GM23338 (cell line): ENCODE measurements at regions not wholly inside any gene's neighbourhood (a gene's known extent, or its start where the extent isn't known, plus 50 kb on each side); places are given as distances from the start of the nearest gene placed in this dataset.

Source experiments
- ATAC-seq: fragments of 200-7000 bp; cut with Tn5 transposase; 3 replicates; pipeline ENCODE4 v1.9.1; 2020
- DNase-seq: peaks from one replicate; pipeline ENCODE4 v3.0.0-alpha.2; 2015; ENCODE audit warnings: low spot score
- H2AFZ ChIP-seq: fragments of 200-600 bp; sonication (generic); 2 replicates; pipeline ENCODE4 v1.8.0; 2016; ENCODE audit warnings: antibody characterized with exemption, mild to moderate bottlenecking, moderate library complexity
- H3F3A ChIP-seq: fragments of 200-600 bp; sonication (generic); replicated peaks from 2 replicates; pipeline ENCODE4 v1.8.0; 2017; ENCODE audit warnings: antibody characterized with exemption, mixed run types, low read depth
- H3K27ac ChIP-seq: fragments of 200-600 bp; sonication (generic); 2 replicates; pipeline ENCODE4 v1.6.1; 2016; ENCODE audit warnings: low read depth
- H3K27me3 ChIP-seq: fragments of 200-600 bp; sonication (generic); 2 replicates; pipeline ENCODE4 v1.8.0; 2016; ENCODE audit warnings: mild to moderate bottlenecking, mixed run types, moderate library complexity; ENCODE audit not compliant: insufficient read depth
- H3K36me3 ChIP-seq: fragments of 200-600 bp; sonication (generic); 2 replicates; pipeline ENCODE4 v1.8.0; 2016; ENCODE audit warnings: mild to moderate bottlenecking; ENCODE audit not compliant: insufficient read depth
- H3K4me1 ChIP-seq: fragments of 200-600 bp; sonication (generic); 2 replicates; pipeline ENCODE4 v1.8.0; 2016; ENCODE audit warnings: mild to moderate bottlenecking, moderate library complexity; ENCODE audit not compliant: insufficient read depth
- H3K4me2 ChIP-seq: fragments of 200-600 bp; sonication (generic); 2 replicates; pipeline ENCODE4 v1.7.1; 2017; ENCODE audit warnings: mixed run types
- H3K4me3 ChIP-seq: fragments of 200-600 bp; sonication (generic); 2 replicates; pipeline ENCODE4 v1.6.1; 2016; ENCODE audit warnings: mixed run types
- H3K79me2 ChIP-seq: fragments of 200-600 bp; sonication (generic); replicated peaks from 2 replicates; pipeline ENCODE4 v1.8.0; 2017; ENCODE audit warnings: mild to moderate bottlenecking; ENCODE audit not compliant: insufficient read depth
- H3K9me2 ChIP-seq: fragments of 200-600 bp; sonication (generic); 2 replicates; pipeline ENCODE4 v1.8.0; 2017; ENCODE audit not compliant: insufficient read depth
- H4K20me1 ChIP-seq: fragments of 200-600 bp; sonication (generic); replicated peaks from 2 replicates; pipeline ENCODE4 v1.8.0; 2017; ENCODE audit warnings: mild to moderate bottlenecking; ENCODE audit not compliant: insufficient read depth
- H3K27ac Mint-ChIP-seq: 2 replicates; pipeline ENCODE4 v1.8.0; 2020; ENCODE audit warnings: inconsistent platforms, mild to moderate bottlenecking, moderate library complexity, mixed read lengths
- H3K27me3 Mint-ChIP-seq: 3 replicates; pipeline ENCODE4 v1.8.0; 2022; ENCODE audit warnings: low read depth, mild to moderate bottlenecking, moderate library complexity, mixed read lengths, inconsistent platforms; ENCODE audit not compliant: insufficient read depth, poor library complexity
- H3K36me3 Mint-ChIP-seq: 3 replicates; pipeline ENCODE4 v1.8.0; 2021; ENCODE audit warnings: low read depth, mild to moderate bottlenecking, inconsistent platforms, moderate library complexity, mixed read lengths
- H3K4me1 Mint-ChIP-seq: 3 replicates; pipeline ENCODE4 v1.8.0; 2020; ENCODE audit warnings: mild to moderate bottlenecking, inconsistent platforms, mixed read lengths
- H3K4me3 Mint-ChIP-seq: 3 replicates; pipeline ENCODE4 v1.8.0; 2021; ENCODE audit warnings: moderate library complexity, mild to moderate bottlenecking, inconsistent platforms, mixed read lengths
- H3K9me3 Mint-ChIP-seq: 3 replicates; pipeline ENCODE4 v1.8.0; 2020; ENCODE audit warnings: moderate library complexity, mild to moderate bottlenecking, inconsistent platforms, mixed read lengths
- CREB1 ChIP-seq: fragments of 250-450 bp; sonication (Bioruptor Pico); IDR thresholded peaks from 2 replicates; pipeline ENCODE4 v1.5.0; 2020; ENCODE audit warnings: low read depth, mild to moderate bottlenecking, moderate library complexity
- EZH2phosphoT487 ChIP-seq: fragments of 200-600 bp; sonication (generic); IDR thresholded peaks from one replicate; pipeline ENCODE4 v1.8.1; 2018; ENCODE audit warnings: antibody characterized with exemption; ENCODE audit not compliant: unreplicated experiment
- POLR2AphosphoS5 ChIP-seq: IDR thresholded peaks from 2 replicates; pipeline ENCODE4 v1.6.1; 2016; ENCODE audit warnings: antibody characterized with exemption, low read depth
- TF ChIP-seq, protein P1 (sequence below): IDR thresholded peaks from 2 replicates; pipeline ENCODE4 v1.6.1; 2016; ENCODE audit warnings: antibody characterized with exemption
- TF ChIP-seq, protein P2 (sequence below): fragments of 250-450 bp; sonication (Bioruptor Pico); IDR thresholded peaks from 2 replicates; pipeline ENCODE4 v1.5.0; 2020; ENCODE audit warnings: mild to moderate bottlenecking, moderate library complexity
- TF ChIP-seq, protein P3 (sequence below): IDR thresholded peaks from one replicate; pipeline ENCODE4 v1.6.1; 2018; ENCODE audit warnings: antibody characterized with exemption; ENCODE audit not compliant: unreplicated experiment

GRCh38 chr7:25952261-25953057, 199.5 kb upstream of the NFE2L3 start:
- Mint-ChIP-seq H3K27ac (peak overlapping the region; percentile 90), H3K36me3 (peaks cover 21% of the 10 kb centered on the region), H3K9me3 (peaks cover 13% of the 10 kb centered on the region), H3K4me3 (peak overlapping the region; percentile 74), H3K4me1 (peaks cover 48% of the 10 kb centered on the region), H3K27me3 (peaks cover 15% of the 10 kb centered on the region)
- H3K79me2 ChIP-seq = peaks cover 27% of the 10 kb centered on the region
- no peaks in the 10 kb centered on the region for H3K9me2 ChIP-seq
- ATAC-seq = peak; percentile 4; the same call in 2 of the 3 replicates
- no peaks in the 10 kb centered on the region for H3K36me3 ChIP-seq
- H3F3A ChIP-seq = no peaks in the 10 kb centered on the region
- H3K27ac ChIP-seq = peak overlapping the region; percentile 78
- H3K27me3 ChIP-seq = no peaks in the 10 kb centered on the region
- peak overlapping the region; percentile 84 for H3K4me2 ChIP-seq
- peak; percentile 37 for DNase-seq
- TF ChIP-seq, protein P1, sequence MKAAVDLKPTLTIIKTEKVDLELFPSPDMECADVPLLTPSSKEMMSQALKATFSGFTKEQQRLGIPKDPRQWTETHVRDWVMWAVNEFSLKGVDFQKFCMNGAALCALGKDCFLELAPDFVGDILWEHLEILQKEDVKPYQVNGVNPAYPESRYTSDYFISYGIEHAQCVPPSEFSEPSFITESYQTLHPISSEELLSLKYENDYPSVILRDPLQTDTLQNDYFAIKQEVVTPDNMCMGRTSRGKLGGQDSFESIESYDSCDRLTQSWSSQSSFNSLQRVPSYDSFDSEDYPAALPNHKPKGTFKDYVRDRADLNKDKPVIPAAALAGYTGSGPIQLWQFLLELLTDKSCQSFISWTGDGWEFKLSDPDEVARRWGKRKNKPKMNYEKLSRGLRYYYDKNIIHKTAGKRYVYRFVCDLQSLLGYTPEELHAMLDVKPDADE = no peak
- TF ChIP-seq EZH2phosphoT487 (no peak), POLR2AphosphoS5 (no peak), CREB1 (CRISPR knock-in tag) (no peak)
- TF ChIP-seq, protein P2, sequence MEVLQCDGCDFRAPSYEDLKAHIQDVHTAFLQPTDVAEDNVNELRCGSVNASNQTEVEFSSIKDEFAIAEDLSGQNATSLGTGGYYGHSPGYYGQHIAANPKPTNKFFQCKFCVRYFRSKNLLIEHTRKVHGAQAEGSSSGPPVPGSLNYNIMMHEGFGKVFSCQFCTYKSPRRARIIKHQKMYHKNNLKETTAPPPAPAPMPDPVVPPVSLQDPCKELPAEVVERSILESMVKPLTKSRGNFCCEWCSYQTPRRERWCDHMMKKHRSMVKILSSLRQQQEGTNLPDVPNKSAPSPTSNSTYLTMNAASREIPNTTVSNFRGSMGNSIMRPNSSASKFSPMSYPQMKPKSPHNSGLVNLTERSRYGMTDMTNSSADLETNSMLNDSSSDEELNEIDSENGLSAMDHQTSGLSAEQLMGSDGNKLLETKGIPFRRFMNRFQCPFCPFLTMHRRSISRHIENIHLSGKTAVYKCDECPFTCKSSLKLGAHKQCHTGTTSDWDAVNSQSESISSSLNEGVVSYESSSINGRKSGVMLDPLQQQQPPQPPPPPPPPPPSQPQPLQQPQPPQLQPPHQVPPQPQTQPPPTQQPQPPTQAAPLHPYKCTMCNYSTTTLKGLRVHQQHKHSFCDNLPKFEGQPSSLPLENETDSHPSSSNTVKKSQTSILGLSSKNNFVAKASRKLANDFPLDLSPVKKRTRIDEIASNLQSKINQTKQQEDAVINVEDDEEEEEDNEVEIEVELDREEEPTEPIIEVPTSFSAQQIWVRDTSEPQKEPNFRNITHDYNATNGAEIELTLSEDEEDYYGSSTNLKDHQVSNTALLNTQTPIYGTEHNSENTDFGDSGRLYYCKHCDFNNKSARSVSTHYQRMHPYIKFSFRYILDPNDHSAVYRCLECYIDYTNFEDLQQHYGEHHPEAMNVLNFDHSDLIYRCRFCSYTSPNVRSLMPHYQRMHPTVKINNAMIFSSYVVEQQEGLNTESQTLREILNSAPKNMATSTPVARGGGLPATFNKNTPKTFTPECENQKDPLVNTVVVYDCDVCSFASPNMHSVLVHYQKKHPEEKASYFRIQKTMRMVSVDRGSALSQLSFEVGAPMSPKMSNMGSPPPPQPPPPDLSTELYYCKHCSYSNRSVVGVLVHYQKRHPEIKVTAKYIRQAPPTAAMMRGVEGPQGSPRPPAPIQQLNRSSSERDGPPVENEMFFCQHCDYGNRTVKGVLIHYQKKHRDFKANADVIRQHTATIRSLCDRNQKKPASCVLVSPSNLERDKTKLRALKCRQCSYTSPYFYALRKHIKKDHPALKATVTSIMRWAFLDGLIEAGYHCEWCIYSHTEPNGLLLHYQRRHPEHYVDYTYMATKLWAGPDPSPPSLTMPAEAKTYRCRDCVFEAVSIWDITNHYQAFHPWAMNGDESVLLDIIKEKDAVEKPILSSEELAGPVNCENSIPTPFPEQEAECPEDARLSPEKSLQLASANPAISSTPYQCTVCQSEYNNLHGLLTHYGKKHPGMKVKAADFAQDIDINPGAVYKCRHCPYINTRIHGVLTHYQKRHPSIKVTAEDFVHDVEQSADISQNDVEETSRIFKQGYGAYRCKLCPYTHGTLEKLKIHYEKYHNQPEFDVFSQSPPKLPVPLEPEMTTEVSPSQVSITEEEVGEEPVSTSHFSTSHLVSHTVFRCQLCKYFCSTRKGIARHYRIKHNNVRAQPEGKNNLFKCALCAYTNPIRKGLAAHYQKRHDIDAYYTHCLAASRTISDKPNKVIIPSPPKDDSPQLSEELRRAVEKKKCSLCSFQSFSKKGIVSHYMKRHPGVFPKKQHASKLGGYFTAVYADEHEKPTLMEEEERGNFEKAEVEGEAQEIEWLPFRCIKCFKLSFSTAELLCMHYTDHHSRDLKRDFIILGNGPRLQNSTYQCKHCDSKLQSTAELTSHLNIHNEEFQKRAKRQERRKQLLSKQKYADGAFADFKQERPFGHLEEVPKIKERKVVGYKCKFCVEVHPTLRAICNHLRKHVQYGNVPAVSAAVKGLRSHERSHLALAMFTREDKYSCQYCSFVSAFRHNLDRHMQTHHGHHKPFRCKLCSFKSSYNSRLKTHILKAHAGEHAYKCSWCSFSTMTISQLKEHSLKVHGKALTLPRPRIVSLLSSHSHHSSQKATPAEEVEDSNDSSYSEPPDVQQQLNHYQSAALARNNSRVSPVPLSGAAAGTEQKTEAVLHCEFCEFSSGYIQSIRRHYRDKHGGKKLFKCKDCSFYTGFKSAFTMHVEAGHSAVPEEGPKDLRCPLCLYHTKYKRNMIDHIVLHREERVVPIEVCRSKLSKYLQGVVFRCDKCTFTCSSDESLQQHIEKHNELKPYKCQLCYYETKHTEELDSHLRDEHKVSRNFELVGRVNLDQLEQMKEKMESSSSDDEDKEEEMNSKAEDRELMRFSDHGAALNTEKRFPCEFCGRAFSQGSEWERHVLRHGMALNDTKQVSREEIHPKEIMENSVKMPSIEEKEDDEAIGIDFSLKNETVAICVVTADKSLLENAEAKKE (CRISPR knock-in tag) = no peak
- TF ChIP-seq, protein P3, sequence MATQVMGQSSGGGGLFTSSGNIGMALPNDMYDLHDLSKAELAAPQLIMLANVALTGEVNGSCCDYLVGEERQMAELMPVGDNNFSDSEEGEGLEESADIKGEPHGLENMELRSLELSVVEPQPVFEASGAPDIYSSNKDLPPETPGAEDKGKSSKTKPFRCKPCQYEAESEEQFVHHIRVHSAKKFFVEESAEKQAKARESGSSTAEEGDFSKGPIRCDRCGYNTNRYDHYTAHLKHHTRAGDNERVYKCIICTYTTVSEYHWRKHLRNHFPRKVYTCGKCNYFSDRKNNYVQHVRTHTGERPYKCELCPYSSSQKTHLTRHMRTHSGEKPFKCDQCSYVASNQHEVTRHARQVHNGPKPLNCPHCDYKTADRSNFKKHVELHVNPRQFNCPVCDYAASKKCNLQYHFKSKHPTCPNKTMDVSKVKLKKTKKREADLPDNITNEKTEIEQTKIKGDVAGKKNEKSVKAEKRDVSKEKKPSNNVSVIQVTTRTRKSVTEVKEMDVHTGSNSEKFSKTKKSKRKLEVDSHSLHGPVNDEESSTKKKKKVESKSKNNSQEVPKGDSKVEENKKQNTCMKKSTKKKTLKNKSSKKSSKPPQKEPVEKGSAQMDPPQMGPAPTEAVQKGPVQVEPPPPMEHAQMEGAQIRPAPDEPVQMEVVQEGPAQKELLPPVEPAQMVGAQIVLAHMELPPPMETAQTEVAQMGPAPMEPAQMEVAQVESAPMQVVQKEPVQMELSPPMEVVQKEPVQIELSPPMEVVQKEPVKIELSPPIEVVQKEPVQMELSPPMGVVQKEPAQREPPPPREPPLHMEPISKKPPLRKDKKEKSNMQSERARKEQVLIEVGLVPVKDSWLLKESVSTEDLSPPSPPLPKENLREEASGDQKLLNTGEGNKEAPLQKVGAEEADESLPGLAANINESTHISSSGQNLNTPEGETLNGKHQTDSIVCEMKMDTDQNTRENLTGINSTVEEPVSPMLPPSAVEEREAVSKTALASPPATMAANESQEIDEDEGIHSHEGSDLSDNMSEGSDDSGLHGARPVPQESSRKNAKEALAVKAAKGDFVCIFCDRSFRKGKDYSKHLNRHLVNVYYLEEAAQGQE = no peak
- H3K4me1 ChIP-seq = peaks cover 41% of the 10 kb centered on the region
- H4K20me1 ChIP-seq = 0 out of 2 replicates have a peak, but pooled peaks cover 8% of the 10 kb centered on the region
- H3K4me3 ChIP-seq = peak overlapping the region; percentile 64
- H2AFZ ChIP-seq = peak overlapping the region; percentile 67
